Stimulated activated naive CD8-positive, alpha-beta T cell treated with anti-CD3 and anti-CD28 coated beads, Interleukin-15, Interleukin-2, amounts not matched to agents 100 U/mL and 50 U/mL, for 24 hours (primary cell): ENCODE measurements at regions not wholly inside any gene's neighbourhood (a gene's known extent, or its start where the extent isn't known, plus 50 kb on each side); places are given as distances from the start of the nearest gene placed in this dataset.
"Not testable (repeated sequence)": the region's sequence is repeated elsewhere in the genome, so short reads cannot be mapped to it uniquely, and the experiment has no call there.

ENCODE experiments used
- ATAC-seq: fragments of 150-1000 bp; cut with Tn5 transposase; one replicate; pipeline ENCODE4 v1.10.0; 2021
- DNase-seq: peaks from one replicate; pipeline ENCODE4 v3.0.0; 2021

- ATAC-seq: no peak
- no peak for DNase-seq
These were observed 54.3 kb upstream of the LRCH1 start for GRCh38 chr13:46498650-46499049.

GRCh38 chr13:46496086-46496485 lies 56.9 kb upstream of the LRCH1 start:
- no peak for DNase-seq
- no peak for ATAC-seq

GRCh38 chr13:46495651-46496050 lies 57.3 kb upstream of the LRCH1 start:
- DNase-seq (no peak), ATAC-seq (no peak)

- no peak for ATAC-seq
- DNase-seq: no peak
These were observed 57.9 kb upstream of the LRCH1 start for GRCh38 chr13:46495066-46495465.

GRCh38 chr13:46492946-46493345 lies 60.0 kb upstream of the LRCH1 start:
- DNase-seq: no peak

GRCh38 chr13:46491641-46492040 lies 61.3 kb upstream of the LRCH1 start:
- no peak for DNase-seq

More at GRCh38 chr13:46492946-46493345, 60.0 kb upstream of the LRCH1 start:
- ATAC-seq: no peak

GRCh38 chr13:46490713-46491112 lies 62.3 kb upstream of the LRCH1 start:
- DNase-seq, ATAC-seq: not testable (repeated sequence)

More at GRCh38 chr13:46491641-46492040, 61.3 kb upstream of the LRCH1 start:
- no peak for ATAC-seq

GRCh38 chr13:46490129-46490528 lies 62.8 kb upstream of the LRCH1 start:
- no peak for ATAC-seq
- no peak for DNase-seq

- ATAC-seq (no peak), DNase-seq (no peak)
These were observed 63.4 kb upstream of the LRCH1 start for GRCh38 chr13:46489586-46490023.

- DNase-seq (no peak), ATAC-seq (no peak)
These were observed 65.2 kb upstream of the LRCH1 start for GRCh38 chr13:46487748-46488147.

- DNase-seq (no peak), ATAC-seq (no peak)
These were observed 66.7 kb upstream of the LRCH1 start for GRCh38 chr13:46486270-46486669.

GRCh38 chr13:46484561-46484960 lies 68.4 kb upstream of the LRCH1 start:
- ATAC-seq: no peak

GRCh38 chr13:46481166-46481565 lies 71.8 kb upstream of the LRCH1 start:
- DNase-seq (no peak), ATAC-seq (no peak)

More at GRCh38 chr13:46484561-46484960, 68.4 kb upstream of the LRCH1 start:
- no peak for DNase-seq

- DNase-seq: no peak
- no peak for ATAC-seq
These were observed 72.8 kb upstream of the LRCH1 start for GRCh38 chr13:46480131-46480530.

GRCh38 chr13:46479691-46480090 lies 73.3 kb upstream of the LRCH1 start:
- DNase-seq: no peak

GRCh38 chr13:46479283-46479682 lies 73.7 kb upstream of the LRCH1 start:
- no peak for DNase-seq
- no peak for ATAC-seq

More at GRCh38 chr13:46479691-46480090, 73.3 kb upstream of the LRCH1 start:
- ATAC-seq: no peak

- ATAC-seq (no peak), DNase-seq (no peak)
These were observed 74.3 kb upstream of the LRCH1 start for GRCh38 chr13:46478651-46479050.

GRCh38 chr13:46476174-46476573 lies 76.8 kb upstream of the LRCH1 start:
- ATAC-seq (no peak), DNase-seq (no peak)

- ATAC-seq: no peak
- no peak for DNase-seq
These were observed 77.4 kb upstream of the LRCH1 start for GRCh38 chr13:46475541-46475991.

GRCh38 chr13:46473806-46474205 lies 79.2 kb upstream of the LRCH1 start:
- DNase-seq (no peak), ATAC-seq (no peak)

- DNase-seq (no peak), ATAC-seq (no peak)
These were observed 80.6 kb upstream of the LRCH1 start for GRCh38 chr13:46472384-46472783.

- DNase-seq, ATAC-seq: not testable (repeated sequence)
These were observed 82.6 kb upstream of the RUBCNL start for GRCh38 chr13:46469699-46470098.

GRCh38 chr13:46468570-46469463 lies 81.8 kb upstream of the RUBCNL start:
- DNase-seq (no peak), ATAC-seq (no peak)

- not testable (repeated sequence) for ATAC-seq, DNase-seq
These were observed 80.6 kb upstream of the RUBCNL start for GRCh38 chr13:46467694-46468093.
